Nephron (organoid): ENCODE measurements at regions not wholly inside any gene's neighbourhood (a gene's known extent, or its start where the extent isn't known, plus 50 kb on each side); places are given as distances from the start of the nearest gene placed in this dataset.

Experiments
- H3K27ac Mint-ChIP-seq, 3 experiments: 2 replicates each; pipeline ENCODE4 v1.8.0; 2020; ENCODE audit warnings: mixed read lengths in 3 of 3, mild to moderate bottlenecking in 2 of 3, moderate library complexity in 1 of 3
- H3K27me3 Mint-ChIP-seq: 2 replicates; pipeline ENCODE4 v1.8.0; 2021; ENCODE audit warnings: low read depth, mild to moderate bottlenecking, moderate library complexity, mixed read lengths
- H3K36me3 Mint-ChIP-seq: 2 replicates; pipeline ENCODE4 v1.8.0; 2020; ENCODE audit warnings: low read depth, mixed read lengths
- H3K4me1 Mint-ChIP-seq: 2 replicates; pipeline ENCODE4 v1.8.0; 2020; ENCODE audit warnings: mixed read lengths
- H3K4me3 Mint-ChIP-seq, 3 experiments: 2 replicates each; pipeline ENCODE4 v1.8.0; 2020; ENCODE audit warnings: mild to moderate bottlenecking in 3 of 3, mixed read lengths in 3 of 3, moderate library complexity in 2 of 3
- H3K9me3 Mint-ChIP-seq: 2 replicates; pipeline ENCODE4 v1.8.0; 2020; ENCODE audit warnings: mixed read lengths
- CTCF ChIP-seq, 3 experiments: fragments of 200-600 bp; sonication (generic); IDR thresholded peaks; one replicate each; pipeline ENCODE4 v1.5.0; 2021; ENCODE audit warnings: antibody characterized with exemption in 3 of 3; ENCODE audit not compliant: unreplicated experiment in 3 of 3

GRCh38 chr16:8146256-8147012 is 443.9 kb downstream of the TMEM114 start:
- Mint-ChIP-seq H3K9me3 (no peaks in the 10 kb centered on the region), H3K27ac (no peak overlapping the region), H3K4me1 (no peaks in the 10 kb centered on the region), H3K36me3 (no peaks in the 10 kb centered on the region), H3K27me3 (peaks cover 5% of the 10 kb centered on the region), H3K4me3 (no peak overlapping the region)
- TF ChIP-seq CTCF (IDR thresholded peaks at IDR 0.05; ENCODE audit: unreplicated experiment in 3 of 3) = no peak

GRCh38 chr16:8138666-8139065 is 451.6 kb downstream of the TMEM114 start:
- H3K4me3 Mint-ChIP-seq = no peak overlapping the region
- peaks cover 7% of the 10 kb centered on the region for H3K27me3 Mint-ChIP-seq
- H3K27ac Mint-ChIP-seq = no peak overlapping the region

GRCh38 chr16:8137606-8138005 is 452.7 kb downstream of the TMEM114 start:
- no peak for TF ChIP-seq CTCF (IDR thresholded peaks at IDR 0.05; ENCODE audit: unreplicated experiment in 3 of 3)
- H3K36me3 Mint-ChIP-seq = no peaks in the 10 kb centered on the region
- no peaks in the 10 kb centered on the region for H3K9me3 Mint-ChIP-seq
- H3K27me3 Mint-ChIP-seq = peaks cover 7% of the 10 kb centered on the region
- H3K27ac Mint-ChIP-seq = no peak overlapping the region
- H3K4me1 Mint-ChIP-seq = no peaks in the 10 kb centered on the region
- no peak overlapping the region for H3K4me3 Mint-ChIP-seq

More at GRCh38 chr16:8138666-8139065, 451.6 kb downstream of the TMEM114 start:
- Mint-ChIP-seq H3K36me3 (no peaks in the 10 kb centered on the region), H3K9me3 (no peaks in the 10 kb centered on the region), H3K4me1 (no peaks in the 10 kb centered on the region)
- TF ChIP-seq CTCF (IDR thresholded peaks at IDR 0.05; ENCODE audit: unreplicated experiment in 3 of 3) = no peak

GRCh38 chr16:8130197-8130596 is 460.1 kb downstream of the TMEM114 start:
- peaks cover 3% of the 10 kb centered on the region for H3K9me3 Mint-ChIP-seq
- no peaks in the 10 kb centered on the region for H3K36me3 Mint-ChIP-seq
- TF ChIP-seq CTCF (IDR thresholded peaks at IDR 0.05; ENCODE audit: unreplicated experiment in 3 of 3) = no peak
- no peak overlapping the region for H3K27ac Mint-ChIP-seq
- no peaks in the 10 kb centered on the region for H3K4me1 Mint-ChIP-seq
- H3K4me3 Mint-ChIP-seq = no peak overlapping the region
- no peaks in the 10 kb centered on the region for H3K27me3 Mint-ChIP-seq

GRCh38 chr16:8127070-8127469 is 463.2 kb downstream of the TMEM114 start:
- Mint-ChIP-seq H3K27ac (no peak overlapping the region), H3K4me3 (no peak overlapping the region), H3K4me1 (no peaks in the 10 kb centered on the region), H3K36me3 (no peaks in the 10 kb centered on the region), H3K27me3 (no peaks in the 10 kb centered on the region), H3K9me3 (peaks cover 5% of the 10 kb centered on the region)
- no peak for TF ChIP-seq CTCF (IDR thresholded peaks at IDR 0.05; ENCODE audit: unreplicated experiment in 3 of 3)

GRCh38 chr16:8126313-8126712 is 464.0 kb downstream of the TMEM114 start:
- Mint-ChIP-seq H3K27ac (no peak overlapping the region), H3K4me3 (no peak overlapping the region), H3K36me3 (no peaks in the 10 kb centered on the region), H3K9me3 (peaks cover 5% of the 10 kb centered on the region), H3K4me1 (no peaks in the 10 kb centered on the region), H3K27me3 (no peaks in the 10 kb centered on the region)
- no peak for TF ChIP-seq CTCF (IDR thresholded peaks at IDR 0.05; ENCODE audit: unreplicated experiment in 3 of 3)
